Spleen (tissue), 7 donors: ENCODE measurements at regions not wholly inside any gene's neighbourhood (a gene's known extent, or its start where the extent isn't known, plus 50 kb on each side); places are given as distances from the start of the nearest gene placed in this dataset.

Experiments used
- POLR2A ChIP-seq, 3 donors: fragments of 450-650 bp; IDR thresholded peaks; one replicate each; pipeline ENCODE4 v1.5.1; 2017; ENCODE audit warnings: antibody characterized with exemption in 3 of 3, mild to moderate bottlenecking in 1 of 3
- TF ChIP-seq, protein P1 (sequence below), 11 experiments: fragments of 200-600 bp in 7 of 11; fragments of 450-650 bp in 4 of 11; sonication (generic) in 4 of 11; IDR thresholded peaks in 8 of 11; conservative IDR thresholded peaks in 3 of 11; 1 replicate in 7 of 11; 2 replicates in 4 of 11; pipeline versions ENCODE4 v1.4.0 to v1.8.0; 2016 to 2021; ENCODE audit warnings: antibody characterized with exemption in 11 of 11, inconsistent platforms in 4 of 11, mild to moderate bottlenecking in 1 of 11
- donor health status: DM: no; HTN: no; CAD: no; lungs with moderate emphysema.
- donor health status: DM: no; HTN: no; CAD: no.
- donor health status: DM: no; HTN: no; CAD: no.

GRCh38 chr6:92110403-92110802, 1309.0 kb downstream of the EPHA7 start:
- TF ChIP-seq, protein P1, sequence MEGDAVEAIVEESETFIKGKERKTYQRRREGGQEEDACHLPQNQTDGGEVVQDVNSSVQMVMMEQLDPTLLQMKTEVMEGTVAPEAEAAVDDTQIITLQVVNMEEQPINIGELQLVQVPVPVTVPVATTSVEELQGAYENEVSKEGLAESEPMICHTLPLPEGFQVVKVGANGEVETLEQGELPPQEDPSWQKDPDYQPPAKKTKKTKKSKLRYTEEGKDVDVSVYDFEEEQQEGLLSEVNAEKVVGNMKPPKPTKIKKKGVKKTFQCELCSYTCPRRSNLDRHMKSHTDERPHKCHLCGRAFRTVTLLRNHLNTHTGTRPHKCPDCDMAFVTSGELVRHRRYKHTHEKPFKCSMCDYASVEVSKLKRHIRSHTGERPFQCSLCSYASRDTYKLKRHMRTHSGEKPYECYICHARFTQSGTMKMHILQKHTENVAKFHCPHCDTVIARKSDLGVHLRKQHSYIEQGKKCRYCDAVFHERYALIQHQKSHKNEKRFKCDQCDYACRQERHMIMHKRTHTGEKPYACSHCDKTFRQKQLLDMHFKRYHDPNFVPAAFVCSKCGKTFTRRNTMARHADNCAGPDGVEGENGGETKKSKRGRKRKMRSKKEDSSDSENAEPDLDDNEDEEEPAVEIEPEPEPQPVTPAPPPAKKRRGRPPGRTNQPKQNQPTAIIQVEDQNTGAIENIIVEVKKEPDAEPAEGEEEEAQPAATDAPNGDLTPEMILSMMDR (IDR thresholded peaks at IDR 0.05 in 8 of 11, conservative IDR thresholded peaks at IDR 0.05 in 3 of 11): no peak
- no peak for TF ChIP-seq POLR2A (IDR thresholded peaks at IDR 0.05)
